ENCODE measurements at regions not wholly inside any gene's neighbourhood (a gene's known extent, or its start where the extent isn't known, plus 50 kb on each side); places are given as distances from the start of the nearest gene placed in this dataset.

- Histone ChIP-seq H3K79me1 (ENCODE audit: low read depth in 1 of 2, low read length in 2 of 2) (no peaks in the 10 kb centered on the region), H3K9me3 (ENCODE audit: control insufficient read depth, insufficient read depth, low read length) (no peaks in the 10 kb centered on the region), H3K27me3 (ENCODE audit: control insufficient read depth, insufficient read depth, low read length) (no peaks in the 10 kb centered on the region), H3K9ac (ENCODE audit: low read depth, low read length) (no peak overlapping the region), H3K4me1 (ENCODE audit: control insufficient read depth, insufficient read depth, low read length) (no peaks in the 10 kb centered on the region), H4K91ac (ENCODE audit: insufficient read depth, low read depth, low read length) (no peak overlapping the region), H2BK120ac (ENCODE audit: low read depth, low read length) (no peak overlapping the region), H4K8ac (ENCODE audit: low read depth in 2 of 2, low read length in 2 of 2) (no peak overlapping the region), H3K4me2 (ENCODE audit: low read depth, low read length) (no peak overlapping the region), H3K23ac (ENCODE audit: low read depth, low read length) (no peak overlapping the region), H2BK15ac (ENCODE audit: low read depth, low read length) (no peak overlapping the region), H2BK20ac (ENCODE audit: low read depth, low read length) (no peak overlapping the region), H2AFZ (replicated peaks; ENCODE audit: low read length, poor library complexity) (no peak overlapping the region), H3K4ac (ENCODE audit: low read depth, low read length) (no peak overlapping the region), H3K56ac (ENCODE audit: extremely low read depth, insufficient read depth, low read length) (no peak overlapping the region), H3K9me1 (ENCODE audit: insufficient read depth, low read length) (no peaks in the 10 kb centered on the region), H2BK5ac (ENCODE audit: low read depth, low read length, poor library complexity, severe bottlenecking) (no peak overlapping the region), H4K20me1 (ENCODE audit: insufficient read depth, low read length) (no peaks in the 10 kb centered on the region), H3K14ac (replicated peaks; ENCODE audit: low read depth, low read length) (no peak overlapping the region), H2AK5ac (ENCODE audit: low read depth, low read length) (no peak overlapping the region), H4K5ac (ENCODE audit: low read depth, low read length) (no peak overlapping the region), H3K36me3 (ENCODE audit: control insufficient read depth, insufficient read depth, low read length) (no peaks in the 10 kb centered on the region), H3K18ac (ENCODE audit: low read depth, low read length) (no peak overlapping the region), H2AK9ac (replicated peaks; ENCODE audit: low read depth, low read length, poor library complexity) (no peak overlapping the region), H3K27ac (ENCODE audit: insufficient read depth, low read length) (no peak overlapping the region), H3K4me3 (ENCODE audit: insufficient read depth, low read depth, low read length) (no peak overlapping the region)
- dilution Hi-C loops (cut with HindIII; ENCODE audit: low sequenced_read_pairs, unreplicated experiment): no loop called here
- DNase-seq (no peak), ATAC-seq (ENCODE audit: low read depth) (no peak)
- intact Hi-C loops (cut with micrococcal nuclease): no loop called here
- BruUV-seq (replicated peaks): no TSS peak
- no CpG with 5 or more reads among the region's 3 CpGs for WGBS, 2 experiments (ENCODE audit: extremely low coverage in 2 of 2, insufficient read length in 1 of 2)
- ChIA-PET POLR2A (ENCODE audit: unreplicated experiment) (no interaction called here), CTCF (no interaction called here)
- in situ Hi-C loops (cut with MboI; ENCODE audit: low sequenced_read_pairs): no loop called here
- TF ChIP-seq FOS (IDR thresholded peaks at IDR 0.05; ENCODE audit: low read depth, low read length) (no peak), BHLHE40 (IDR thresholded peaks at IDR 0.05; ENCODE audit: low read depth, low read length) (no peak), RCOR1 (IDR thresholded peaks at IDR 0.05; ENCODE audit: insufficient replicate concordance, low read length) (no peak), RAD21 (IDR thresholded peaks at IDR 0.05; ENCODE audit: low read length) (no peak), MAZ (IDR thresholded peaks at IDR 0.05; ENCODE audit: borderline replicate concordance, low read depth, low read length) (no peak), MAFK (IDR thresholded peaks at IDR 0.05; ENCODE audit: low read depth, low read length) (no peak), SMC3 (IDR thresholded peaks at IDR 0.05; ENCODE audit: low read depth, low read length) (no peak), USF2 (IDR thresholded peaks at IDR 0.05; ENCODE audit: low read depth, low read length) (no peak), CHD1 (IDR thresholded peaks at IDR 0.05; ENCODE audit: low read depth, low read length) (no peak), CTCF (conservative IDR thresholded peaks at IDR 0.05; ENCODE audit: low read depth, low read length) (no peak)
- TF ChIP-seq, protein P1, sequence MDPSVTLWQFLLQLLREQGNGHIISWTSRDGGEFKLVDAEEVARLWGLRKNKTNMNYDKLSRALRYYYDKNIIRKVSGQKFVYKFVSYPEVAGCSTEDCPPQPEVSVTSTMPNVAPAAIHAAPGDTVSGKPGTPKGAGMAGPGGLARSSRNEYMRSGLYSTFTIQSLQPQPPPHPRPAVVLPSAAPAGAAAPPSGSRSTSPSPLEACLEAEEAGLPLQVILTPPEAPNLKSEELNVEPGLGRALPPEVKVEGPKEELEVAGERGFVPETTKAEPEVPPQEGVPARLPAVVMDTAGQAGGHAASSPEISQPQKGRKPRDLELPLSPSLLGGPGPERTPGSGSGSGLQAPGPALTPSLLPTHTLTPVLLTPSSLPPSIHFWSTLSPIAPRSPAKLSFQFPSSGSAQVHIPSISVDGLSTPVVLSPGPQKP (IDR thresholded peaks at IDR 0.05; ENCODE audit: borderline replicate concordance, low read depth, low read length): no peak
Observed at GRCh38 chr14:42014301-42014700, 407.6 kb downstream of the LRFN5 start.
